ENCODE measurements at regions not wholly inside any gene's neighbourhood (a gene's known extent, or its start where the extent isn't known, plus 50 kb on each side); places are given as distances from the start of the nearest gene placed in this dataset.

GRCh38 chr2:139694327-139694726 lies 914.1 kb upstream of the NXPH2 start:
- TF ChIP-seq BHLHE40 (IDR thresholded peaks at IDR 0.05; ENCODE audit: borderline replicate concordance) (no peak), TARDBP (IDR thresholded peaks at IDR 0.05) (no peak), ARNT (IDR thresholded peaks at IDR 0.05) (no peak), FOXM1 (IDR thresholded peaks at IDR 0.05; ENCODE audit: borderline replicate concordance) (no peak), L3MBTL2 (conservative IDR thresholded peaks at IDR 0.05) (no peak), ELF4 (IDR thresholded peaks at IDR 0.05) (no peak), FOXA1 (IDR thresholded peaks at IDR 0.05) (no peak)
